Fibroblast of lung (primary cell): ENCODE measurements at regions not wholly inside any gene's neighbourhood (a gene's known extent, or its start where the extent isn't known, plus 50 kb on each side); places are given as distances from the start of the nearest gene placed in this dataset.
A peak's percentile ranks its signal among the peaks of the same experiment; 100 is the strongest.

Experiments
- DNase-seq, 2 donors: peaks; one replicate each; pipeline versions ENCODE4 v3.0.0 to v3.0.0-alpha.2; 2010; ENCODE audit warnings: low read depth in 2 of 2
- H2AFZ ChIP-seq: 2 replicates; pipeline ENCODE4 v1.5.1; 2012; ENCODE audit warnings: low read length, control low read depth, inconsistent platforms
- H3K27ac ChIP-seq: 2 replicates; pipeline ENCODE4 v1.5.1; 2011; ENCODE audit warnings: low read length, control low read depth; ENCODE audit not compliant: insufficient read depth
- H3K27me3 ChIP-seq: 2 replicates; pipeline ENCODE4 v1.5.1; 2011; ENCODE audit warnings: mild to moderate bottlenecking, low read length; ENCODE audit not compliant: control insufficient read depth, insufficient read depth
- H3K36me3 ChIP-seq: 2 replicates; pipeline ENCODE4 v1.5.1; 2011; ENCODE audit warnings: low read length; ENCODE audit not compliant: control insufficient read depth, insufficient read depth
- H3K4me1 ChIP-seq: 2 replicates; pipeline ENCODE4 v1.5.1; 2011; ENCODE audit warnings: low read length; ENCODE audit not compliant: control insufficient read depth, insufficient read depth; ENCODE audit errors: extremely low read depth
- H3K4me2 ChIP-seq: 2 replicates; pipeline ENCODE4 v1.5.1; 2011; ENCODE audit warnings: low read length, control low read depth; ENCODE audit not compliant: insufficient read depth; ENCODE audit errors: extremely low read depth
- H3K4me3 ChIP-seq, 4 experiments: fragments of 200-600 bp in 1 of 4; sonication (generic) in 1 of 4; replicated peaks in 1 of 4; 2 replicates each; pipeline ENCODE4 v1.5.1; 2011 to 2016; ENCODE audit warnings: low read length in 4 of 4, low read depth in 3 of 4, mild to moderate bottlenecking in 3 of 4, control low read depth in 2 of 4, inconsistent platforms in 1 of 4, mixed read lengths in 1 of 4; ENCODE audit not compliant: insufficient read depth in 1 of 4; ENCODE audit errors: control extremely low read depth in 1 of 4
- H3K79me2 ChIP-seq: 2 replicates; pipeline ENCODE4 v1.5.1; 2012; ENCODE audit warnings: mild to moderate bottlenecking, low read length, inconsistent platforms; ENCODE audit not compliant: control insufficient read depth, insufficient read depth
- H3K9ac ChIP-seq: 2 replicates; pipeline ENCODE4 v1.5.1; 2011; ENCODE audit warnings: mild to moderate bottlenecking, low read length, control low read depth; ENCODE audit not compliant: insufficient read depth
- H3K9me3 ChIP-seq: 2 replicates; pipeline ENCODE4 v1.5.1; 2012; ENCODE audit warnings: low read depth, low read length; ENCODE audit not compliant: control insufficient read depth, insufficient read depth
- H4K20me1 ChIP-seq: 2 replicates; pipeline ENCODE4 v1.5.1; 2011; ENCODE audit warnings: low read length; ENCODE audit not compliant: control insufficient read depth, insufficient read depth; ENCODE audit errors: extremely low read depth
- EZH2 ChIP-seq: IDR thresholded peaks from 2 replicates; pipeline ENCODE4 v1.5.1; 2012; ENCODE audit warnings: low read length, control low read depth, mild to moderate bottlenecking; ENCODE audit errors: missing control alignments
- TF ChIP-seq, protein P1 (sequence below), 2 donors: IDR thresholded peaks in 1 of 2; conservative IDR thresholded peaks in 1 of 2; 1 replicate in 1 of 2; 2 replicates in 1 of 2; pipeline ENCODE4 v1.5.1; 2011 to 2012; ENCODE audit warnings: low read length in 2 of 2, control low read depth in 1 of 2, inconsistent platforms in 1 of 2, low read depth in 1 of 2, mild to moderate bottlenecking in 1 of 2

DNA sequence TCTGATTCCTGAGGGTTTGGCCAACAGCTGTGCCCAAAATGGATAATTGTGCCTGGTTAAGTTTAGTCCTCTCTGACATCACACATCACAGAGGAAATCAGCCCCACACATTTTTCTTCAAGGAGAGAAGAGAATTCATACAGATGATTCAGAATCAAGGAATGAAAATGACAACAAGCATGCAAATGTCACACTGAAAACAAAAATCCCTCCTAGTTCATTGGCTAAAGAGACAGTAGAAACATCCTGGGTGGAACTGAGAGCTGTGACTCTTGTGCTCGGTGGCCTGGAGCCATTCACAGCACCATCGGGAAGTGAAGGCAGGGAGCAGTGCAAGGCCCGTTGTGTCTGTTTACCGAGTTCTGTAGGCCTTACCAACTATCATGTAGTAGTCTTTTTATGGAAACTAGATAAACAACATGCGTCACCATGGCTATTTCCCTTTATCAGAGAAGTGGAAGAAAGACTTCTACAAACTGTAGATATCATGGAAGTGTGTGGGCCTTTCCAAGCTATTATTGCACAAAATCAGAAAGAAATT, 81.7 kb upstream of the TENT5A start:
- Histone ChIP-seq H3K4me3 (no peak overlapping the region), H3K27me3 (no peaks in the 10 kb centered on the region), H3K4me1 (no peaks in the 10 kb centered on the region), H3K9ac (no peak overlapping the region), H3K79me2 (no peaks in the 10 kb centered on the region), H3K36me3 (no peaks in the 10 kb centered on the region), H3K4me2 (no peak overlapping the region), H3K9me3 (no peaks in the 10 kb centered on the region), H4K20me1 (no peaks in the 10 kb centered on the region), H2AFZ (peak overlapping the region; percentile 28), H3K27ac (peak overlapping the region; percentile 8)
- DNase-seq: peak; percentile 13 to 77
- TF ChIP-seq, protein P1, sequence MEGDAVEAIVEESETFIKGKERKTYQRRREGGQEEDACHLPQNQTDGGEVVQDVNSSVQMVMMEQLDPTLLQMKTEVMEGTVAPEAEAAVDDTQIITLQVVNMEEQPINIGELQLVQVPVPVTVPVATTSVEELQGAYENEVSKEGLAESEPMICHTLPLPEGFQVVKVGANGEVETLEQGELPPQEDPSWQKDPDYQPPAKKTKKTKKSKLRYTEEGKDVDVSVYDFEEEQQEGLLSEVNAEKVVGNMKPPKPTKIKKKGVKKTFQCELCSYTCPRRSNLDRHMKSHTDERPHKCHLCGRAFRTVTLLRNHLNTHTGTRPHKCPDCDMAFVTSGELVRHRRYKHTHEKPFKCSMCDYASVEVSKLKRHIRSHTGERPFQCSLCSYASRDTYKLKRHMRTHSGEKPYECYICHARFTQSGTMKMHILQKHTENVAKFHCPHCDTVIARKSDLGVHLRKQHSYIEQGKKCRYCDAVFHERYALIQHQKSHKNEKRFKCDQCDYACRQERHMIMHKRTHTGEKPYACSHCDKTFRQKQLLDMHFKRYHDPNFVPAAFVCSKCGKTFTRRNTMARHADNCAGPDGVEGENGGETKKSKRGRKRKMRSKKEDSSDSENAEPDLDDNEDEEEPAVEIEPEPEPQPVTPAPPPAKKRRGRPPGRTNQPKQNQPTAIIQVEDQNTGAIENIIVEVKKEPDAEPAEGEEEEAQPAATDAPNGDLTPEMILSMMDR (conservative IDR thresholded peaks at IDR 0.05 in 1 of 2, IDR thresholded peaks at IDR 0.05 in 1 of 2; ENCODE audit: low read depth in 1 of 2, low read length in 2 of 2): no peak
- no peak for TF ChIP-seq EZH2

- TF ChIP-seq, protein P1 (conservative IDR thresholded peaks at IDR 0.05 in 1 of 2, IDR thresholded peaks at IDR 0.05 in 1 of 2; ENCODE audit: low read depth in 1 of 2, low read length in 2 of 2): no peak
- Histone ChIP-seq H3K4me3 (no peak overlapping the region), H3K27ac (no peak overlapping the region), H3K4me2 (no peak overlapping the region), H3K36me3 (no peaks in the 10 kb centered on the region), H3K79me2 (no peaks in the 10 kb centered on the region), H2AFZ (no peak overlapping the region), H3K27me3 (no peaks in the 10 kb centered on the region), H3K4me1 (no peaks in the 10 kb centered on the region), H3K9me3 (no peaks in the 10 kb centered on the region), H3K9ac (no peak overlapping the region), H4K20me1 (no peaks in the 10 kb centered on the region)
- no peak for DNase-seq
Observed at GRCh38 chr6:81832304-81832703, 79.8 kb upstream of the TENT5A start.

DNA sequence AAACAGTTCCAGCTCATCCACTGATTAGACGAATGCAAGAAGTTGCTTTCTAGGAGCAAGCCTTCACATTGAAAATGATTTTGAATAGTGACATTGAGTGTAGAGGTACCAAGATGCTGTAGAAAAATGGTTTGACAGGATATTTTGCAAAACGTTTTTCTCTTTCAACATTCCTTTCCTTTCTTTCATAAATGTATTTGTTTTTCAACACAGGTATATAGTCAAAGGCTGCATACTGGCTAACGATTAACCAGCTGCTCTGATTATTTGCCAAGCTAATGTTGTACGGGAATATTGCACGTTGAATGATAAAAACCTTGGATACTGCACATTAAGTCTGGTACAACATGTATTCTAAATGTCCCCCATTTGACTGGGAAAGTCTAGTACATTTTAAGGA, 78.8 kb upstream of the TENT5A start:
- no peak overlapping the region for H2AFZ ChIP-seq
- no peaks in the 10 kb centered on the region for H4K20me1 ChIP-seq
- no peaks in the 10 kb centered on the region for H3K36me3 ChIP-seq
- no peak overlapping the region for H3K27ac ChIP-seq
- H3K4me3 ChIP-seq: no peak overlapping the region
- H3K79me2 ChIP-seq: no peaks in the 10 kb centered on the region
- no peaks in the 10 kb centered on the region for H3K9me3 ChIP-seq
- no peaks in the 10 kb centered on the region for H3K4me1 ChIP-seq
- H3K27me3 ChIP-seq: no peaks in the 10 kb centered on the region
- DNase-seq: no peak
- H3K4me2 ChIP-seq: no peak overlapping the region
- TF ChIP-seq EZH2: no peak
- TF ChIP-seq, protein P1 (conservative IDR thresholded peaks at IDR 0.05 in 1 of 2, IDR thresholded peaks at IDR 0.05 in 1 of 2; ENCODE audit: low read depth in 1 of 2, low read length in 2 of 2): no peak
- H3K9ac ChIP-seq: no peak overlapping the region
